ENCODE measurements at regions not wholly inside any gene's neighbourhood (a gene's known extent, or its start where the extent isn't known, plus 50 kb on each side); places are given as distances from the start of the nearest gene placed in this dataset.
"Not testable (repeated sequence)": the region's sequence is repeated elsewhere in the genome, so short reads cannot be mapped to it uniquely, and the experiment has no call there.

- CTCF ChIA-PET; H3K4me3 ChIP-seq (ENCODE audit: low read length); intact Hi-C loops (cut with micrococcal nuclease); H3K9me3 Mint-ChIP-seq; POLR2A ChIA-PET; ATAC-seq; H3K27ac Mint-ChIP-seq; H3K27ac ChIP-seq (ENCODE audit: low read depth, low read length); H3K27me3 ChIP-seq (ENCODE audit: control insufficient read depth in 2 of 2, insufficient read depth in 2 of 2, low read length in 2 of 2); H3K27me3 Mint-ChIP-seq; H3K4me1 Mint-ChIP-seq; H3K9me3 ChIP-seq (ENCODE audit: control insufficient read depth in 2 of 3, low read length in 3 of 3); H3K4me1 ChIP-seq (ENCODE audit: control insufficient read depth in 2 of 2, insufficient read depth in 2 of 2, low read length in 2 of 2); H3K36me3 ChIP-seq (ENCODE audit: control insufficient read depth in 2 of 3, insufficient read depth in 3 of 3, low read length in 3 of 3); DNase-seq; H3K4me3 Mint-ChIP-seq: not testable (repeated sequence)
- H3K36me3 Mint-ChIP-seq, result peaks cover 10 to 28% (median 15%) of the 10 kb centered on the region in 5 donors
Measured at GRCh38 chr10:46187431-46187830, 99.4 kb upstream of the ANTXRL start.

GRCh38 chr10:46197050-46197449 is 89.7 kb upstream of the ANTXRL start:
- H3K4me3 Mint-ChIP-seq, result no peak overlapping the region
- peaks cover 0 to 24% (median 13%) of the 10 kb centered on the region in 5 donors for H3K36me3 Mint-ChIP-seq
- peaks cover 0 to 12% (median 5%) of the 10 kb centered on the region in 7 donors for H3K4me1 Mint-ChIP-seq
- H3K27ac Mint-ChIP-seq, result no peak overlapping the region
- Histone ChIP-seq H3K27ac (ENCODE audit: low read depth, low read length) (no peak overlapping the region), H3K36me3 (ENCODE audit: control insufficient read depth in 2 of 3, insufficient read depth in 3 of 3, low read length in 3 of 3) (no peaks in the 10 kb centered on the region), H3K4me3 (ENCODE audit: low read length) (no peak overlapping the region), H3K9me3 (ENCODE audit: control insufficient read depth in 2 of 3, low read length in 3 of 3) (no peaks in the 10 kb centered on the region), H3K4me1 (ENCODE audit: control insufficient read depth in 2 of 2, insufficient read depth in 2 of 2, low read length in 2 of 2) (no peaks in the 10 kb centered on the region), H3K27me3 (ENCODE audit: control insufficient read depth in 2 of 2, insufficient read depth in 2 of 2, low read length in 2 of 2) (no peaks in the 10 kb centered on the region)
- no peaks in the 10 kb centered on the region for H3K27me3 Mint-ChIP-seq
- CTCF ChIA-PET, result no interaction called here
- no peak for DNase-seq
- no peaks in the 10 kb centered on the region for H3K9me3 Mint-ChIP-seq
- intact Hi-C loops (cut with micrococcal nuclease), result no loop called here
- POLR2A ChIA-PET, result no interaction called here
- no peak for ATAC-seq

- Mint-ChIP-seq H3K9me3 (no peaks in the 10 kb centered on the region), H3K4me1 (peaks cover 0 to 23% (median 18%) of the 10 kb centered on the region in 7 donors), H3K27me3 (no peaks in the 10 kb centered on the region), H3K4me3 (no peak overlapping the region), H3K27ac (no peak overlapping the region), H3K36me3 (peaks cover 1 to 31% (median 13%) of the 10 kb centered on the region in 5 donors)
- ChIA-PET POLR2A (no interaction called here), CTCF (no interaction called here)
- ATAC-seq (no peak), DNase-seq (no peak)
- H3K27me3 ChIP-seq (ENCODE audit: control insufficient read depth in 2 of 2, insufficient read depth in 2 of 2, low read length in 2 of 2), result no peaks in the 10 kb centered on the region
- no peaks in the 10 kb centered on the region for H3K4me1 ChIP-seq (ENCODE audit: control insufficient read depth in 2 of 2, insufficient read depth in 2 of 2, low read length in 2 of 2)
- no peak overlapping the region for H3K4me3 ChIP-seq (ENCODE audit: low read length)
- no peak overlapping the region for H3K27ac ChIP-seq (ENCODE audit: low read depth, low read length)
- no peaks in the 10 kb centered on the region for H3K36me3 ChIP-seq (ENCODE audit: control insufficient read depth in 2 of 3, insufficient read depth in 3 of 3, low read length in 3 of 3)
- intact Hi-C loops (cut with micrococcal nuclease), result no loop called here
- no peaks in the 10 kb centered on the region for H3K9me3 ChIP-seq (ENCODE audit: control insufficient read depth in 2 of 3, low read length in 3 of 3)
Measured at GRCh38 chr10:46198516-46198915, 88.3 kb upstream of the ANTXRL start.

GRCh38 chr10:46202405-46202804 is 84.4 kb upstream of the ANTXRL start:
- H3K4me1 ChIP-seq (ENCODE audit: control insufficient read depth in 2 of 2, insufficient read depth in 2 of 2, low read length in 2 of 2); intact Hi-C loops (cut with micrococcal nuclease); CTCF ChIA-PET; POLR2A ChIA-PET; H3K36me3 ChIP-seq (ENCODE audit: control insufficient read depth in 2 of 3, insufficient read depth in 3 of 3, low read length in 3 of 3); H3K27me3 Mint-ChIP-seq; H3K27ac ChIP-seq (ENCODE audit: low read depth, low read length); H3K27me3 ChIP-seq (ENCODE audit: control insufficient read depth in 2 of 2, insufficient read depth in 2 of 2, low read length in 2 of 2); H3K9me3 ChIP-seq (ENCODE audit: control insufficient read depth in 2 of 3, low read length in 3 of 3); H3K4me3 ChIP-seq (ENCODE audit: low read length); DNase-seq; H3K9me3 Mint-ChIP-seq; ATAC-seq; H3K4me3 Mint-ChIP-seq: not testable (repeated sequence)
- Mint-ChIP-seq H3K4me1 (peaks cover 0 to 24% (median 22%) of the 10 kb centered on the region in 7 donors), H3K27ac (peak overlapping the region in 1 of 9 donors; percentile 20), H3K36me3 (peaks cover 0 to 29% (median 3%) of the 10 kb centered on the region in 5 donors)

- H3K9me3 Mint-ChIP-seq; CTCF ChIA-PET; POLR2A ChIA-PET; H3K4me3 ChIP-seq (ENCODE audit: low read length); H3K27ac Mint-ChIP-seq; H3K27me3 ChIP-seq (ENCODE audit: control insufficient read depth in 2 of 2, insufficient read depth in 2 of 2, low read length in 2 of 2); intact Hi-C loops (cut with micrococcal nuclease); H3K4me1 ChIP-seq (ENCODE audit: control insufficient read depth in 2 of 2, insufficient read depth in 2 of 2, low read length in 2 of 2); DNase-seq; H3K36me3 ChIP-seq (ENCODE audit: control insufficient read depth in 2 of 3, insufficient read depth in 3 of 3, low read length in 3 of 3); H3K27ac ChIP-seq (ENCODE audit: low read depth, low read length); H3K9me3 ChIP-seq (ENCODE audit: control insufficient read depth in 2 of 3, low read length in 3 of 3); H3K27me3 Mint-ChIP-seq; ATAC-seq; H3K4me3 Mint-ChIP-seq: not testable (repeated sequence)
- H3K36me3 Mint-ChIP-seq, result peaks cover 0 to 24% (median 3%) of the 10 kb centered on the region in 5 donors
- peaks cover 0 to 22% (median 18%) of the 10 kb centered on the region in 7 donors for H3K4me1 Mint-ChIP-seq
Measured at GRCh38 chr10:46204482-46205102, 82.2 kb upstream of the ANTXRL start.

GRCh38 chr10:46210427-46210826 is 76.4 kb upstream of the ANTXRL start:
- intact Hi-C loops (cut with micrococcal nuclease); H3K4me1 ChIP-seq (ENCODE audit: control insufficient read depth in 2 of 2, insufficient read depth in 2 of 2, low read length in 2 of 2); H3K4me1 Mint-ChIP-seq; H3K4me3 ChIP-seq (ENCODE audit: low read length); H3K36me3 ChIP-seq (ENCODE audit: control insufficient read depth in 2 of 3, insufficient read depth in 3 of 3, low read length in 3 of 3); H3K27ac Mint-ChIP-seq; H3K4me3 Mint-ChIP-seq; CTCF ChIA-PET; H3K27me3 ChIP-seq (ENCODE audit: control insufficient read depth in 2 of 2, insufficient read depth in 2 of 2, low read length in 2 of 2); H3K9me3 ChIP-seq (ENCODE audit: control insufficient read depth in 2 of 3, low read length in 3 of 3); H3K27me3 Mint-ChIP-seq; DNase-seq; H3K36me3 Mint-ChIP-seq; ATAC-seq; H3K27ac ChIP-seq (ENCODE audit: low read depth, low read length); POLR2A ChIA-PET; H3K9me3 Mint-ChIP-seq: not testable (repeated sequence)

- Histone ChIP-seq H3K9me3 (ENCODE audit: control insufficient read depth in 2 of 3, low read length in 3 of 3) (no peaks in the 10 kb centered on the region), H3K4me3 (ENCODE audit: low read length) (no peak overlapping the region), H3K36me3 (ENCODE audit: control insufficient read depth in 2 of 3, insufficient read depth in 3 of 3, low read length in 3 of 3) (peaks cover 0 to 40% (median 0%) of the 10 kb centered on the region in 3 experiments), H3K27me3 (ENCODE audit: control insufficient read depth in 2 of 2, insufficient read depth in 2 of 2, low read length in 2 of 2) (no peaks in the 10 kb centered on the region), H3K27ac (ENCODE audit: low read depth, low read length) (no peak overlapping the region), H3K4me1 (ENCODE audit: control insufficient read depth in 2 of 2, insufficient read depth in 2 of 2, low read length in 2 of 2) (no peaks in the 10 kb centered on the region)
- H3K4me1 Mint-ChIP-seq, result peaks cover 9 to 20% (median 14%) of the 10 kb centered on the region in 7 donors
- H3K27ac Mint-ChIP-seq, result peak overlapping the region in 3 of 9 donors; percentile 48 to 51 (median 49)
- CTCF ChIA-PET, result no interaction called here
- DNase-seq (no peak), ATAC-seq (no peak)
- H3K4me3 Mint-ChIP-seq, result no peak overlapping the region
- intact Hi-C loops (cut with micrococcal nuclease), result no loop called here
- no peaks in the 10 kb centered on the region for H3K27me3 Mint-ChIP-seq
- H3K36me3 Mint-ChIP-seq, result peaks cover 11 to 40% (median 17%) of the 10 kb centered on the region in 5 donors
- H3K9me3 Mint-ChIP-seq, result no peaks in the 10 kb centered on the region
- POLR2A ChIA-PET, result no interaction called here
Measured at GRCh38 chr10:46215426-46215825, 71.4 kb upstream of the ANTXRL start.

All from naive thymus-derived CD4-positive, alpha-beta T cell (primary cell).